Duodenal mucosa (tissue), 2 donors: ENCODE measurements at regions not wholly inside any gene's neighbourhood (a gene's known extent, or its start where the extent isn't known, plus 50 kb on each side); places are given as distances from the start of the nearest gene placed in this dataset.

Experiments used
- H3K27ac ChIP-seq: one replicate; pipeline ENCODE4 v1.7.0; 2013; ENCODE audit warnings: low read depth, low read length
- H3K27me3 ChIP-seq, 2 donors: one replicate each; pipeline ENCODE4 v1.7.0; 2013; ENCODE audit warnings: low read length in 2 of 2, control low read depth in 1 of 2; ENCODE audit not compliant: insufficient read depth in 2 of 2, control insufficient read depth in 1 of 2
- H3K36me3 ChIP-seq, 2 donors: one replicate each; pipeline ENCODE4 v1.7.0; 2013; ENCODE audit warnings: low read length in 2 of 2, control low read depth in 1 of 2; ENCODE audit not compliant: insufficient read depth in 2 of 2, control insufficient read depth in 1 of 2
- H3K4me1 ChIP-seq, 2 donors: one replicate each; pipeline ENCODE4 v1.7.0; 2013; ENCODE audit warnings: low read length in 2 of 2, control low read depth in 1 of 2; ENCODE audit not compliant: insufficient read depth in 2 of 2, control insufficient read depth in 1 of 2
- H3K4me3 ChIP-seq, 2 donors: one replicate each; pipeline ENCODE4 v1.7.0; 2013; ENCODE audit warnings: low read length in 2 of 2, low read depth in 1 of 2
- H3K9ac ChIP-seq, 2 donors: one replicate each; pipeline ENCODE4 v1.7.0; 2013; ENCODE audit warnings: low read length in 2 of 2, low read depth in 1 of 2
- H3K9me3 ChIP-seq, 2 donors: one replicate each; pipeline ENCODE4 v1.7.0; 2013; ENCODE audit warnings: low read length in 2 of 2, control low read depth in 1 of 2; ENCODE audit not compliant: control insufficient read depth in 1 of 2

- peaks cover 5 to 6% of the 10 kb centered on the region in 2 donors for H3K9me3 ChIP-seq
- no peaks in the 10 kb centered on the region for H3K4me1 ChIP-seq
- H3K4me3 ChIP-seq: no peak overlapping the region
- H3K27ac ChIP-seq: no peak overlapping the region
- no peaks in the 10 kb centered on the region for H3K27me3 ChIP-seq
- H3K36me3 ChIP-seq: no peaks in the 10 kb centered on the region
- no peak overlapping the region for H3K9ac ChIP-seq
Measured at GRCh38 chr13:32887617-32888016, 128.6 kb upstream of the KL start.

- Histone ChIP-seq H3K27ac (no peak overlapping the region), H3K9ac (no peak overlapping the region), H3K4me3 (no peak overlapping the region), H3K27me3 (no peaks in the 10 kb centered on the region), H3K9me3 (peaks cover 5 to 6% of the 10 kb centered on the region in 2 donors), H3K4me1 (no peaks in the 10 kb centered on the region), H3K36me3 (no peaks in the 10 kb centered on the region)
Measured at GRCh38 chr13:32889986-32890565, 126.1 kb upstream of the KL start.

GRCh38 chr13:32893176-32893575, 123.0 kb upstream of the KL start:
- Histone ChIP-seq H3K27me3 (no peaks in the 10 kb centered on the region), H3K4me1 (no peaks in the 10 kb centered on the region), H3K9ac (no peak overlapping the region), H3K36me3 (no peaks in the 10 kb centered on the region), H3K9me3 (no peaks in the 10 kb centered on the region), H3K27ac (no peak overlapping the region), H3K4me3 (no peak overlapping the region)

- Histone ChIP-seq H3K27me3 (no peaks in the 10 kb centered on the region), H3K36me3 (no peaks in the 10 kb centered on the region), H3K9ac (no peak overlapping the region), H3K9me3 (no peaks in the 10 kb centered on the region), H3K4me3 (no peak overlapping the region), H3K4me1 (no peaks in the 10 kb centered on the region), H3K27ac (no peak overlapping the region)
Measured at GRCh38 chr13:32894589-32895001, 121.6 kb upstream of the KL start.

- Histone ChIP-seq H3K27me3 (no peaks in the 10 kb centered on the region), H3K36me3 (no peaks in the 10 kb centered on the region), H3K4me1 (no peaks in the 10 kb centered on the region), H3K27ac (no peak overlapping the region), H3K4me3 (no peak overlapping the region), H3K9ac (no peak overlapping the region), H3K9me3 (no peaks in the 10 kb centered on the region)
Measured at GRCh38 chr13:32895296-32895695, 120.9 kb upstream of the KL start.

- no peaks in the 10 kb centered on the region for H3K27me3 ChIP-seq
- no peaks in the 10 kb centered on the region for H3K4me1 ChIP-seq
- no peak overlapping the region for H3K27ac ChIP-seq
- H3K4me3 ChIP-seq: no peak overlapping the region
- H3K36me3 ChIP-seq: no peaks in the 10 kb centered on the region
- H3K9ac ChIP-seq: no peak overlapping the region
- no peaks in the 10 kb centered on the region for H3K9me3 ChIP-seq
Measured at GRCh38 chr13:32897296-32897695, 118.9 kb upstream of the KL start.

- no peak overlapping the region for H3K4me3 ChIP-seq
- no peaks in the 10 kb centered on the region for H3K36me3 ChIP-seq
- no peak overlapping the region for H3K9ac ChIP-seq
- no peaks in the 10 kb centered on the region for H3K9me3 ChIP-seq
- H3K27ac ChIP-seq: no peak overlapping the region
- no peaks in the 10 kb centered on the region for H3K27me3 ChIP-seq
- peaks cover 0 to 10% of the 10 kb centered on the region in 2 donors for H3K4me1 ChIP-seq
Measured at GRCh38 chr13:32902029-32902780, 114.0 kb upstream of the KL start.

- no peaks in the 10 kb centered on the region for H3K27me3 ChIP-seq
- no peak overlapping the region for H3K4me3 ChIP-seq
- H3K4me1 ChIP-seq: peaks cover 0 to 10% of the 10 kb centered on the region in 2 donors
- no peak overlapping the region for H3K27ac ChIP-seq
- no peak overlapping the region for H3K9ac ChIP-seq
- no peaks in the 10 kb centered on the region for H3K9me3 ChIP-seq
- H3K36me3 ChIP-seq: no peaks in the 10 kb centered on the region
Measured at GRCh38 chr13:32902874-32903273, 113.3 kb upstream of the KL start.

- H3K27me3 ChIP-seq: no peaks in the 10 kb centered on the region
- no peak overlapping the region for H3K9ac ChIP-seq
- no peak overlapping the region for H3K4me3 ChIP-seq
- H3K27ac ChIP-seq: no peak overlapping the region
- H3K9me3 ChIP-seq: no peaks in the 10 kb centered on the region
- H3K4me1 ChIP-seq: peaks cover 0 to 10% of the 10 kb centered on the region in 2 donors
- H3K36me3 ChIP-seq: no peaks in the 10 kb centered on the region
Measured at GRCh38 chr13:32903720-32904119, 112.5 kb upstream of the KL start.

GRCh38 chr13:32904266-32904665, 112.0 kb upstream of the KL start:
- H3K9me3 ChIP-seq: no peaks in the 10 kb centered on the region
- peaks cover 0 to 10% of the 10 kb centered on the region in 2 donors for H3K4me1 ChIP-seq
- no peaks in the 10 kb centered on the region for H3K27me3 ChIP-seq
- H3K36me3 ChIP-seq: no peaks in the 10 kb centered on the region
- H3K9ac ChIP-seq: no peak overlapping the region
- H3K27ac ChIP-seq: no peak overlapping the region
- no peak overlapping the region for H3K4me3 ChIP-seq
